B cell (primary cell): ENCODE measurements at regions not wholly inside any gene's neighbourhood (a gene's known extent, or its start where the extent isn't known, plus 50 kb on each side); places are given as distances from the start of the nearest gene placed in this dataset.

Experiments
- ATAC-seq: fragments of 200-7000 bp; cut with Tn5 transposase; one replicate; pipeline ENCODE4 v1.10.0; 2021; ENCODE audit warnings: low read depth, mild to moderate bottlenecking, moderate number of reproducible peaks, moderate library complexity
- CTCF ChIA-PET: fragments of 350-600 bp; sonication (Branson Sonifier 250); formaldehyde crosslinking; loops from one replicate; lab custom pipeline; 2021; ENCODE audit warnings: antibody characterized with exemption, inconsistent platforms; lab: Charles Lee
- POLR2A ChIA-PET: fragments of 350-600 bp; sonication (Branson Sonifier 250); formaldehyde crosslinking; loops from one replicate; lab custom pipeline; 2021; ENCODE audit warnings: antibody characterized with exemption; lab: Charles Lee
- DNase-seq: peaks from one replicate; pipeline ENCODE4 v3.0.0; 2013
- H2AFZ ChIP-seq: 2 replicates; pipeline ENCODE4 v1.6.1; 2012; ENCODE audit warnings: mild to moderate bottlenecking, low read depth, low read length; ENCODE audit not compliant: insufficient read depth, poor library complexity, severe bottlenecking
- H3K27ac ChIP-seq, 2 donors: 1 replicate in 1 of 2; 2 replicates in 1 of 2; pipeline ENCODE4 v1.5.1; 2012 to 2013; ENCODE audit warnings: low read length in 2 of 2, mild to moderate bottlenecking in 2 of 2, moderate library complexity in 1 of 2
- H3K27me3 ChIP-seq, 4 experiments: fragments of 200-600 bp in 1 of 4; sonication (generic) in 1 of 4; replicated peaks in 1 of 4; 1 replicate in 2 of 4; 2 replicates in 2 of 4; pipeline versions ENCODE4 v1.6.1 to v1.7.0; 2013 to 2016; ENCODE audit warnings: low read length in 3 of 4, mild to moderate bottlenecking in 2 of 4, mixed read lengths in 1 of 4, moderate library complexity in 1 of 4; ENCODE audit not compliant: insufficient read depth in 4 of 4, control insufficient read depth in 3 of 4; ENCODE audit errors: control extremely low read depth in 1 of 4
- H3K36me3 ChIP-seq, 2 experiments: replicated peaks in 1 of 2; 1 replicate in 1 of 2; 2 replicates in 1 of 2; pipeline versions ENCODE4 v1.6.1 to v1.7.1; 2013; ENCODE audit warnings: low read length in 1 of 2; ENCODE audit not compliant: insufficient read depth in 2 of 2, control insufficient read depth in 1 of 2; ENCODE audit errors: control extremely low read depth in 1 of 2, extremely low read depth in 1 of 2
- H3K4me1 ChIP-seq, 2 donors: fragments of 200-600 bp in 1 of 2; sonication (generic) in 1 of 2; 1 replicate in 1 of 2; 2 replicates in 1 of 2; pipeline versions ENCODE4 v1.5.1 to v1.6.1; 2013 to 2017; ENCODE audit warnings: low read length in 2 of 2; ENCODE audit not compliant: control insufficient read depth in 2 of 2, insufficient read depth in 2 of 2
- H3K4me2 ChIP-seq: replicated peaks from 2 replicates; pipeline ENCODE3; 2012; ENCODE audit warnings: mild to moderate bottlenecking, low read depth, low read length; ENCODE audit not compliant: poor library complexity, severe bottlenecking
- H3K4me3 ChIP-seq, 5 experiments: fragments of 200-600 bp in 1 of 5; sonication (generic) in 1 of 5; 1 replicate in 3 of 5; 2 replicates in 2 of 5; pipeline versions ENCODE4 v1.5.1 to v1.7.0; 2011 to 2016; ENCODE audit warnings: low read length in 4 of 5, mild to moderate bottlenecking in 4 of 5, low read depth in 2 of 5, control low read depth in 1 of 5, moderate library complexity in 1 of 5; ENCODE audit not compliant: insufficient read depth in 1 of 5; ENCODE audit errors: control extremely low read depth in 1 of 5, extremely low read depth in 1 of 5
- H3K79me2 ChIP-seq: fragments of 200-600 bp; sonication (generic); one replicate; pipeline ENCODE4 v1.6.0; 2016; ENCODE audit warnings: low read length; ENCODE audit not compliant: control insufficient read depth, insufficient read depth
- H3K9ac ChIP-seq: fragments of 200-600 bp; sonication (generic); 2 replicates; pipeline ENCODE4 v1.6.1; 2017; ENCODE audit warnings: mild to moderate bottlenecking, low read length, moderate library complexity
- H3K9me3 ChIP-seq, 3 donors: one replicate each; pipeline versions ENCODE4 v1.6.1 to v1.7.1; 2013; ENCODE audit warnings: low read length in 2 of 3; ENCODE audit not compliant: control insufficient read depth in 2 of 3, insufficient read depth in 1 of 3; ENCODE audit errors: control extremely low read depth in 1 of 3
- H4K20me1 ChIP-seq: 2 replicates; pipeline ENCODE4 v1.6.0; 2012; ENCODE audit warnings: mild to moderate bottlenecking, low read length; ENCODE audit not compliant: insufficient read depth, control insufficient read depth, poor library complexity, severe bottlenecking
- H3K27ac Mint-ChIP-seq: one replicate; pipeline ENCODE4 v1.8.0; 2021; ENCODE audit warnings: mixed read lengths
- H3K27me3 Mint-ChIP-seq: one replicate; pipeline ENCODE4 v1.8.0; 2021; ENCODE audit warnings: mixed read lengths
- H3K4me1 Mint-ChIP-seq: one replicate; pipeline ENCODE4 v1.8.0; 2021; ENCODE audit warnings: mixed read lengths
- H3K4me3 Mint-ChIP-seq: one replicate; pipeline ENCODE4 v1.8.0; 2021; ENCODE audit warnings: mixed read lengths
- H3K9me3 Mint-ChIP-seq: one replicate; pipeline ENCODE4 v1.8.0; 2022; ENCODE audit warnings: mixed read lengths; ENCODE audit not compliant: insufficient read depth
- EZH2 ChIP-seq: IDR thresholded peaks from 2 replicates; pipeline ENCODE4 v1.6.1; 2012; ENCODE audit warnings: borderline replicate concordance, low read depth, mild to moderate bottlenecking, moderate library complexity, low read length; ENCODE audit not compliant: insufficient read depth, poor library complexity, severe bottlenecking
- WGBS: methylation state at CpG from one replicate; pipeline ENCODE4 v1.1.5; 2013; ENCODE audit warnings: missing lambda C conversion rate; ENCODE audit not compliant: insufficient coverage; 5-methylcytosine and 5-hydroxymethylcytosine counted together
- intact Hi-C: fragments of 100-400 bp; cut with micrococcal nuclease; formaldehyde crosslinking; loops from one replicate; pipeline ENCODE4 v1.10.0; 2022
- TF ChIP-seq, protein P1 (sequence below): fragments of 200-600 bp; IDR thresholded peaks from one replicate; pipeline ENCODE4 v1.8.0; 2022; ENCODE audit warnings: antibody characterized with exemption, mild to moderate bottlenecking

DNA sequence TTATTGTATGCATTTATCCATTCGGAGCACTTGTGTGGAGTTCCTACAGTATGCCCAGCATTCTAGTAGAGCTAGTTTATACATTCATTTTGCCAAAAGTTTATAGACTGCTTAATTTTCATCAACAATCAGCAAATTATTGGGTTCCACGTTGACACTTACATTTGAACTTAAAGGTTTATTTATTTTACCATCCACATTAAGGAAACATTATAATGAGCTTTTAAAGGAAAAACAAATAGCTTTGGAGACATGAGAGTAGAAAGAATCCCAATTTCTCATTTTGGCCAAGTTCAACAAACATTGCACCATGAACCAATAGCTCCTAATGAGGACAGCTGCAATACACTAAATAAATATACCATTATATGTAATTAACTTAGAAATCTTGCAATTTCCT, 501.2 kb upstream of the SMIM21 start:
- no peak overlapping the region for H3K4me2 ChIP-seq
- DNase-seq (no peak), ATAC-seq (no peak)
- no peaks in the 10 kb centered on the region for H3K9me3 ChIP-seq
- no peak overlapping the region for H2AFZ ChIP-seq
- no peaks in the 10 kb centered on the region for H3K4me1 Mint-ChIP-seq
- TF ChIP-seq, protein P1, sequence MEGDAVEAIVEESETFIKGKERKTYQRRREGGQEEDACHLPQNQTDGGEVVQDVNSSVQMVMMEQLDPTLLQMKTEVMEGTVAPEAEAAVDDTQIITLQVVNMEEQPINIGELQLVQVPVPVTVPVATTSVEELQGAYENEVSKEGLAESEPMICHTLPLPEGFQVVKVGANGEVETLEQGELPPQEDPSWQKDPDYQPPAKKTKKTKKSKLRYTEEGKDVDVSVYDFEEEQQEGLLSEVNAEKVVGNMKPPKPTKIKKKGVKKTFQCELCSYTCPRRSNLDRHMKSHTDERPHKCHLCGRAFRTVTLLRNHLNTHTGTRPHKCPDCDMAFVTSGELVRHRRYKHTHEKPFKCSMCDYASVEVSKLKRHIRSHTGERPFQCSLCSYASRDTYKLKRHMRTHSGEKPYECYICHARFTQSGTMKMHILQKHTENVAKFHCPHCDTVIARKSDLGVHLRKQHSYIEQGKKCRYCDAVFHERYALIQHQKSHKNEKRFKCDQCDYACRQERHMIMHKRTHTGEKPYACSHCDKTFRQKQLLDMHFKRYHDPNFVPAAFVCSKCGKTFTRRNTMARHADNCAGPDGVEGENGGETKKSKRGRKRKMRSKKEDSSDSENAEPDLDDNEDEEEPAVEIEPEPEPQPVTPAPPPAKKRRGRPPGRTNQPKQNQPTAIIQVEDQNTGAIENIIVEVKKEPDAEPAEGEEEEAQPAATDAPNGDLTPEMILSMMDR, result no peak
- no peak for TF ChIP-seq EZH2
- no peaks in the 10 kb centered on the region for H3K79me2 ChIP-seq
- WGBS, result no CpG with 5 or more reads among the region's 2 CpGs
- H4K20me1 ChIP-seq, result no peaks in the 10 kb centered on the region
- no peaks in the 10 kb centered on the region for H3K27me3 Mint-ChIP-seq
- H3K4me1 ChIP-seq, result no peaks in the 10 kb centered on the region
- ChIA-PET CTCF (no interaction called here), POLR2A (no interaction called here)
- H3K9me3 Mint-ChIP-seq, result peaks cover 2% of the 10 kb centered on the region
- H3K27ac Mint-ChIP-seq, result no peak overlapping the region
- no peak overlapping the region for H3K9ac ChIP-seq
- no peak overlapping the region for H3K27ac ChIP-seq
- no peak overlapping the region for H3K4me3 ChIP-seq
- no peak overlapping the region for H3K4me3 Mint-ChIP-seq
- no peaks in the 10 kb centered on the region for H3K36me3 ChIP-seq
- no peaks in the 10 kb centered on the region for H3K27me3 ChIP-seq
- intact Hi-C loops, result no loop called here

DNA sequence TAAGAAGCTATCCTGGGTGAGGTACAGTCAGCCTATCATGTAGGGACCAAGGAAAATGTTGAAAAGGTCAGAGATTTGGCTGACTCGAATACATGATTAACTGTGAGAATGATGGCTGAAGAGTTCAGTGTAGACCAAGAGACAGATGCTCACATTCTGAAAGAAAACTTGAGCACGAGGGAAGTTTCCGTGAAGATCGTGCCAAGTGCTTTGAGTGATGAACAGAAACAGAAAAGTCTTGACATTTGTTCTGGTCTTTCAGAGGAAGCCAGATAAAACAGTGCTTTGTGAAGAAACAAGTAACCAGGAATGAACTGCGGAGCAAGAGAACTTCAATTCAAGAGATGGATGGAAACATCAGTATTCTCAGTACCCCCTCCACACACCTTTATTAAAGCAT, 500.3 kb upstream of the SMIM21 start:
- Histone ChIP-seq H3K27ac (no peak overlapping the region), H2AFZ (no peak overlapping the region), H3K36me3 (no peaks in the 10 kb centered on the region), H3K27me3 (no peaks in the 10 kb centered on the region), H3K4me3 (no peak overlapping the region), H3K4me2 (no peak overlapping the region), H3K9me3 (no peaks in the 10 kb centered on the region), H3K79me2 (no peaks in the 10 kb centered on the region), H3K4me1 (no peaks in the 10 kb centered on the region), H3K9ac (no peak overlapping the region), H4K20me1 (no peaks in the 10 kb centered on the region)
- ATAC-seq, result no peak
- Mint-ChIP-seq H3K27me3 (no peaks in the 10 kb centered on the region), H3K9me3 (peaks cover under 1% of the 10 kb centered on the region), H3K27ac (no peak overlapping the region), H3K4me3 (no peak overlapping the region), H3K4me1 (no peaks in the 10 kb centered on the region)
- ChIA-PET POLR2A (no interaction called here), CTCF (no interaction called here)
- intact Hi-C loops, result no loop called here
- TF ChIP-seq EZH2, result no peak
- no peak for DNase-seq
- 94% methylated on average over 4 of the region's 5 CpGs for WGBS
